ENCODE measurements at regions not wholly inside any gene's neighbourhood (a gene's known extent, or its start where the extent isn't known, plus 50 kb on each side); places are given as distances from the start of the nearest gene placed in this dataset.

DNA sequence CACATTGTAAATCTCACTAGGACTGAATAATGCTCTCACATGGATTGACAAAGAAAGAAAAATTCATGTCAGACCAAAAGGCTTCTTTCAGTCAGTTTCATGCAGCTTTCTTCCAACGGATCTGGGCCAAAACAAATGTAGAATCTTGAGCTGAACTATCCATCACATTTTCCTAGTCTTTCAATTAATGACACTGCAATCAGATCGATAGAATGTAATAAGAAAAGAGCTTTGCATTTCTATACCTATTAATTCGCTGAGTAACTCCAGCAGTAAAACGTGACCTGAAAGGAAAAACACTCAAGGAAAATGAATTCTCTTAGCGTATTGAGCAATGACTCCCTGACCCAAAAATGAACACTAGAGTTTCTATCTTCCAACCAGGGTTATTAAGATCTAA lies 194.8 kb upstream of the BLID start:
- TF ChIP-seq, protein P1, sequence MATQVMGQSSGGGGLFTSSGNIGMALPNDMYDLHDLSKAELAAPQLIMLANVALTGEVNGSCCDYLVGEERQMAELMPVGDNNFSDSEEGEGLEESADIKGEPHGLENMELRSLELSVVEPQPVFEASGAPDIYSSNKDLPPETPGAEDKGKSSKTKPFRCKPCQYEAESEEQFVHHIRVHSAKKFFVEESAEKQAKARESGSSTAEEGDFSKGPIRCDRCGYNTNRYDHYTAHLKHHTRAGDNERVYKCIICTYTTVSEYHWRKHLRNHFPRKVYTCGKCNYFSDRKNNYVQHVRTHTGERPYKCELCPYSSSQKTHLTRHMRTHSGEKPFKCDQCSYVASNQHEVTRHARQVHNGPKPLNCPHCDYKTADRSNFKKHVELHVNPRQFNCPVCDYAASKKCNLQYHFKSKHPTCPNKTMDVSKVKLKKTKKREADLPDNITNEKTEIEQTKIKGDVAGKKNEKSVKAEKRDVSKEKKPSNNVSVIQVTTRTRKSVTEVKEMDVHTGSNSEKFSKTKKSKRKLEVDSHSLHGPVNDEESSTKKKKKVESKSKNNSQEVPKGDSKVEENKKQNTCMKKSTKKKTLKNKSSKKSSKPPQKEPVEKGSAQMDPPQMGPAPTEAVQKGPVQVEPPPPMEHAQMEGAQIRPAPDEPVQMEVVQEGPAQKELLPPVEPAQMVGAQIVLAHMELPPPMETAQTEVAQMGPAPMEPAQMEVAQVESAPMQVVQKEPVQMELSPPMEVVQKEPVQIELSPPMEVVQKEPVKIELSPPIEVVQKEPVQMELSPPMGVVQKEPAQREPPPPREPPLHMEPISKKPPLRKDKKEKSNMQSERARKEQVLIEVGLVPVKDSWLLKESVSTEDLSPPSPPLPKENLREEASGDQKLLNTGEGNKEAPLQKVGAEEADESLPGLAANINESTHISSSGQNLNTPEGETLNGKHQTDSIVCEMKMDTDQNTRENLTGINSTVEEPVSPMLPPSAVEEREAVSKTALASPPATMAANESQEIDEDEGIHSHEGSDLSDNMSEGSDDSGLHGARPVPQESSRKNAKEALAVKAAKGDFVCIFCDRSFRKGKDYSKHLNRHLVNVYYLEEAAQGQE (IDR thresholded peaks at IDR 0.05; ENCODE audit: low read depth), result no peak
- no peak for TF ChIP-seq CEBPB (IDR thresholded peaks at IDR 0.05)
- no peak for TF ChIP-seq EP300 (IDR thresholded peaks at IDR 0.05; ENCODE audit: borderline replicate concordance)
- TF ChIP-seq TAF1 (IDR thresholded peaks at IDR 0.05; ENCODE audit: low read depth), result no peak
